ENCODE measurements at regions not wholly inside any gene's neighbourhood (a gene's known extent, or its start where the extent isn't known, plus 50 kb on each side); places are given as distances from the start of the nearest gene placed in this dataset.

DNA sequence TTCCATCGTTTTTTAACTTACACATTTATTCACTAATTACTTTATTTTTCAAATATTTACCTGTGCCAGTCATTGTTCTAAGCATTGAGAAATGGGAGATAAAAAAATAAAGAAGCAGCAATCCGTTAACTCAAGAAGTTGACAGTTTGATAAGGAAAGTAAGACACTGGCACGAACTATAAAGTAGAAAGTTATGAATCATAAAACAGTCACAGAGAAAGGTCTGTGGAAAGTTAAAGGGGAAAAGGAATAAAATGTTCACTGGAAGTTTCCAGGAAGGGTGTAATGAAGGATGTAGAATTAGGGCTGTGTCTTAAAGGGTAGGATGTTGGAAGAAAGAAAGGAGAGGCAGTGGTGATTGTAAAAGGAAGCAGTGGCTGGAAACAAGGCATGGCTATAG is 118.9 kb downstream of the RDH14 start:
- DNase-seq (ENCODE audit: low read depth, low spot score) (no peak), FAIRE-seq (no peak)
- ChIA-PET CTCF (interaction anchor here (1.0 kb wide), 1 partner anchor 63 kb away, joined by 3 read pairs; no protein-coding TSS in a partner anchor), POLR2A (no interaction called here)
- Histone ChIP-seq H3K27me3 (ENCODE audit: control insufficient read depth in 2 of 2, insufficient read depth in 2 of 2, low read length in 2 of 2) (no peaks in the 10 kb centered on the region), H3K79me2 (ENCODE audit: control insufficient read depth, insufficient read depth, low read length) (no peaks in the 10 kb centered on the region), H3K4me1 (ENCODE audit: control insufficient read depth, extremely low read depth, insufficient read depth, low read length) (peaks cover under 1% of the 10 kb centered on the region), H3K9me3 (replicated peaks; ENCODE audit: control insufficient read depth, insufficient read depth, low read length) (no peaks in the 10 kb centered on the region), H3K27ac (ENCODE audit: insufficient read depth, low read depth, low read length) (no peak overlapping the region), H3K9me1 (replicated peaks; ENCODE audit: control insufficient read depth, extremely low read depth, insufficient read depth, low read length) (no peaks in the 10 kb centered on the region), H4K20me1 (replicated peaks; ENCODE audit: control insufficient read depth, extremely low read depth, insufficient read depth, low read length) (no peaks in the 10 kb centered on the region), H2AFZ (ENCODE audit: low read depth, low read length) (no peak overlapping the region), H3K9ac (replicated peaks; ENCODE audit: extremely low read depth, insufficient read depth, low read length) (no peak overlapping the region), H3K4me3 (replicated peaks in 1 of 3; ENCODE audit: insufficient read depth in 1 of 3, low read depth in 1 of 3, low read length in 3 of 3) (no peak overlapping the region), H3K4me2 (ENCODE audit: insufficient read depth, low read length) (no peak overlapping the region), H3K36me3 (ENCODE audit: control insufficient read depth in 2 of 2, extremely low read depth in 1 of 2, insufficient read depth in 2 of 2, low read length in 2 of 2) (no peaks in the 10 kb centered on the region)
- no TSS peak for BruUV-seq (replicated peaks)
- intact Hi-C loops (cut with micrococcal nuclease): no loop called here
- dilution Hi-C loops (cut with MboI; ENCODE audit: extremely low pct_ligation_motif_present, low sequenced_read_pairs): no loop called here
- TF ChIP-seq, protein P1, sequence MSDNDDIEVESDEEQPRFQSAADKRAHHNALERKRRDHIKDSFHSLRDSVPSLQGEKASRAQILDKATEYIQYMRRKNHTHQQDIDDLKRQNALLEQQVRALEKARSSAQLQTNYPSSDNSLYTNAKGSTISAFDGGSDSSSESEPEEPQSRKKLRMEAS (IDR thresholded peaks at IDR 0.05; ENCODE audit: insufficient read depth, insufficient read length): no peak
- TF ChIP-seq GATA2 (IDR thresholded peaks at IDR 0.05; ENCODE audit: insufficient read depth, insufficient read length, low read depth, low read length) (no peak), POLR2A (IDR thresholded peaks at IDR 0.05; ENCODE audit: low read depth, low read length) (no peak), FOS (IDR thresholded peaks at IDR 0.05; ENCODE audit: borderline replicate concordance, insufficient read depth, low read length) (no peak), JUN (IDR thresholded peaks at IDR 0.05; ENCODE audit: borderline replicate concordance, insufficient read depth, insufficient read length, low read depth) (no peak), EZH2 (IDR thresholded peaks at IDR 0.05; ENCODE audit: borderline replicate concordance, low read depth, low read length, severe bottlenecking) (no peak), MYC (IDR thresholded peaks at IDR 0.05; ENCODE audit: low read depth, low read length) (no peak), POLR2AphosphoS5 (IDR thresholded peaks at IDR 0.05; ENCODE audit: insufficient read depth, low read depth, low read length) (no peak)
- TF ChIP-seq, protein P2, sequence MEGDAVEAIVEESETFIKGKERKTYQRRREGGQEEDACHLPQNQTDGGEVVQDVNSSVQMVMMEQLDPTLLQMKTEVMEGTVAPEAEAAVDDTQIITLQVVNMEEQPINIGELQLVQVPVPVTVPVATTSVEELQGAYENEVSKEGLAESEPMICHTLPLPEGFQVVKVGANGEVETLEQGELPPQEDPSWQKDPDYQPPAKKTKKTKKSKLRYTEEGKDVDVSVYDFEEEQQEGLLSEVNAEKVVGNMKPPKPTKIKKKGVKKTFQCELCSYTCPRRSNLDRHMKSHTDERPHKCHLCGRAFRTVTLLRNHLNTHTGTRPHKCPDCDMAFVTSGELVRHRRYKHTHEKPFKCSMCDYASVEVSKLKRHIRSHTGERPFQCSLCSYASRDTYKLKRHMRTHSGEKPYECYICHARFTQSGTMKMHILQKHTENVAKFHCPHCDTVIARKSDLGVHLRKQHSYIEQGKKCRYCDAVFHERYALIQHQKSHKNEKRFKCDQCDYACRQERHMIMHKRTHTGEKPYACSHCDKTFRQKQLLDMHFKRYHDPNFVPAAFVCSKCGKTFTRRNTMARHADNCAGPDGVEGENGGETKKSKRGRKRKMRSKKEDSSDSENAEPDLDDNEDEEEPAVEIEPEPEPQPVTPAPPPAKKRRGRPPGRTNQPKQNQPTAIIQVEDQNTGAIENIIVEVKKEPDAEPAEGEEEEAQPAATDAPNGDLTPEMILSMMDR (IDR thresholded peaks at IDR 0.05; ENCODE audit: extremely low read depth in 1 of 2, insufficient read depth in 1 of 2, low read depth in 1 of 2, low read length in 2 of 2): no peak

Measured in endothelial cell of umbilical vein (primary cell).